ENCODE measurements at regions not wholly inside any gene's neighbourhood (a gene's known extent, or its start where the extent isn't known, plus 50 kb on each side); places are given as distances from the start of the nearest gene placed in this dataset.

DNA sequence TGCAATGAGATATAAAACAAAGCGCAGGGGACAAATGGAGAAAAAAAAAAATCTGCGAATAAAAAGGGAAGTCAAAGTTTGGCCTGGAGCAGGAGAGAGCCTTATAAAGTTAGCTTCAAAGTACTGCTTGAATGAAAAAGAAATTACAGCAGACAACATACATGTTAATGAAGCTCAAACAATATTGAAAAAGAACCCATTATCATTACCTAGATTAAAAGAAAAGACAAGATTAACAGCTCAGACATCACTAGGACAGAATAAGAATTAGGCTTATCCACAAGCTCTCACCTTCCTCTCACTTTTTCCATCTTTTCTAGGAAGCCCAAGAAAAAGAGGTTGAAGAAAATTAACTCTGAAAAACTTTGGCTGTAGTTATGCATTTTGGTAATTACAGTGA lies 503.5 kb downstream of the ETNK1 start:
- no peak overlapping the region for H3K27ac ChIP-seq (ENCODE audit: low read depth, low read length)
- no peaks in the 10 kb centered on the region for H3K9me2 ChIP-seq (replicated peaks; ENCODE audit: control insufficient read depth, low read length)
- no peaks in the 10 kb centered on the region for H3K4me1 ChIP-seq (ENCODE audit: control insufficient read depth, low read length)
- TF ChIP-seq, protein P1, sequence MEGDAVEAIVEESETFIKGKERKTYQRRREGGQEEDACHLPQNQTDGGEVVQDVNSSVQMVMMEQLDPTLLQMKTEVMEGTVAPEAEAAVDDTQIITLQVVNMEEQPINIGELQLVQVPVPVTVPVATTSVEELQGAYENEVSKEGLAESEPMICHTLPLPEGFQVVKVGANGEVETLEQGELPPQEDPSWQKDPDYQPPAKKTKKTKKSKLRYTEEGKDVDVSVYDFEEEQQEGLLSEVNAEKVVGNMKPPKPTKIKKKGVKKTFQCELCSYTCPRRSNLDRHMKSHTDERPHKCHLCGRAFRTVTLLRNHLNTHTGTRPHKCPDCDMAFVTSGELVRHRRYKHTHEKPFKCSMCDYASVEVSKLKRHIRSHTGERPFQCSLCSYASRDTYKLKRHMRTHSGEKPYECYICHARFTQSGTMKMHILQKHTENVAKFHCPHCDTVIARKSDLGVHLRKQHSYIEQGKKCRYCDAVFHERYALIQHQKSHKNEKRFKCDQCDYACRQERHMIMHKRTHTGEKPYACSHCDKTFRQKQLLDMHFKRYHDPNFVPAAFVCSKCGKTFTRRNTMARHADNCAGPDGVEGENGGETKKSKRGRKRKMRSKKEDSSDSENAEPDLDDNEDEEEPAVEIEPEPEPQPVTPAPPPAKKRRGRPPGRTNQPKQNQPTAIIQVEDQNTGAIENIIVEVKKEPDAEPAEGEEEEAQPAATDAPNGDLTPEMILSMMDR (IDR thresholded peaks at IDR 0.05; ENCODE audit: low read depth, low read length, poor library complexity, severe bottlenecking): no peak
- TF ChIP-seq EZH2phosphoT487 (IDR thresholded peaks at IDR 0.05; ENCODE audit: borderline replicate concordance, low read length): no peak
- H3K27me3 ChIP-seq (ENCODE audit: control insufficient read depth, low read length): no peaks in the 10 kb centered on the region
- no peaks in the 10 kb centered on the region for H3K79me2 ChIP-seq (ENCODE audit: control insufficient read depth, low read length)
- H4K20me1 ChIP-seq (ENCODE audit: control insufficient read depth, insufficient read depth, low read depth, low read length): no peaks in the 10 kb centered on the region
- no peaks in the 10 kb centered on the region for H3K9me3 ChIP-seq (ENCODE audit: control insufficient read depth, insufficient read depth, low read length)
- no peak overlapping the region for H3K4me3 ChIP-seq (ENCODE audit: low read length)
- no peaks in the 10 kb centered on the region for H3F3A ChIP-seq (ENCODE audit: control insufficient read depth, insufficient read depth)
- no peak overlapping the region for H3K4me2 ChIP-seq (ENCODE audit: low read length)
- no peaks in the 10 kb centered on the region for H3K36me3 ChIP-seq (ENCODE audit: control insufficient read depth, low read length)

DNA sequence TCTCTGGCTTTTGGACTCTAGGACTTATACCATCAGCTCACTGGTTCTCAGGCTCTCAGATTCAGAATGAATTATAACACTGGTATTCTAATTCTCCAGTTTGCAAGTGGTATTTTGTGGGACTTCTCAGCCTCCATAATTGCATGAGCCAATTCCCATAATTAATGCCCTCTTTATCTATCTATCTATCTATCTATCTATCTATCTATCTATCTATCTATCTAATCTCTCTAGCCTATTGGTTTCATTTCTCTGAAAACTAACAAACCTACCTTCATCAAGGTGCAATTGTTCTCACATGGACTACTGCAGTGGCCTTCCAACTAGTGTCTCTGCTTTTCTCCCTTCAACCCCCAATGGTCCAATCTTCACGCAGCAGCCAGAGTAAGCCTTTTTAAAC lies 507.4 kb downstream of the ETNK1 start:
- Histone ChIP-seq H3K27ac (ENCODE audit: low read depth, low read length) (no peak overlapping the region), H3K27me3 (ENCODE audit: control insufficient read depth, low read length) (no peaks in the 10 kb centered on the region)
- TF ChIP-seq, protein P1 (IDR thresholded peaks at IDR 0.05; ENCODE audit: low read depth, low read length, poor library complexity, severe bottlenecking): no peak
- TF ChIP-seq EZH2phosphoT487 (IDR thresholded peaks at IDR 0.05; ENCODE audit: borderline replicate concordance, low read length): no peak

DNA sequence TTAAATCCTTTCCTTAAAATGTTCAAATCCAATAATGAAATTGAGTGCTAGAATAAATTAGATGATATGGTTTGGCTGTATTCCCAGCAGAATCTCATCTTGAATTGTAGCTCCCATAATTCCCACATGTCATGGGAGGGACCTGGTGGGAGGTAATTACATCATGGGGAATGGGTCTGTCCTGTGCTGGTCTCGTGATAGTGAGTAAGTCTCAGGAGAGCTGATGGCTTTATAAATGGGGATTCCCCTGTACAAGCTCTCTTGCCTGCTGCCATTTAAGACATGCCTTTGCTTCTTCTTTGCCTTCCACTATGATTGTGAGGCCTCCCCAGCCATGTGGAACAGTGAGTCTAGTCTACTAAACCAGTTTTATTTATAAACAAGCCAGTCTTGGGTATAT lies 508.5 kb downstream of the ETNK1 start:
- H3K9me3 ChIP-seq (ENCODE audit: control insufficient read depth, insufficient read depth, low read length): no peaks in the 10 kb centered on the region

More for the DNA sequence above, 507.4 kb downstream of the ETNK1 start:
- no peaks in the 10 kb centered on the region for H4K20me1 ChIP-seq (ENCODE audit: control insufficient read depth, insufficient read depth, low read depth, low read length)
- no peaks in the 10 kb centered on the region for H3K4me1 ChIP-seq (ENCODE audit: control insufficient read depth, low read length)
- H3K9me3 ChIP-seq (ENCODE audit: control insufficient read depth, insufficient read depth, low read length): no peaks in the 10 kb centered on the region
- H3K79me2 ChIP-seq (ENCODE audit: control insufficient read depth, low read length): no peaks in the 10 kb centered on the region
- H3K4me3 ChIP-seq (ENCODE audit: low read length): no peak overlapping the region
- no peak overlapping the region for H3K4me2 ChIP-seq (ENCODE audit: low read length)
- no peaks in the 10 kb centered on the region for H3K9me2 ChIP-seq (replicated peaks; ENCODE audit: control insufficient read depth, low read length)
- H3F3A ChIP-seq (ENCODE audit: control insufficient read depth, insufficient read depth): no peaks in the 10 kb centered on the region
- no peaks in the 10 kb centered on the region for H3K36me3 ChIP-seq (ENCODE audit: control insufficient read depth, low read length)

More for the DNA sequence above, 508.5 kb downstream of the ETNK1 start:
- no peaks in the 10 kb centered on the region for H3K79me2 ChIP-seq (ENCODE audit: control insufficient read depth, low read length)
- no peaks in the 10 kb centered on the region for H4K20me1 ChIP-seq (ENCODE audit: control insufficient read depth, insufficient read depth, low read depth, low read length)
- no peak overlapping the region for H3K4me2 ChIP-seq (ENCODE audit: low read length)
- H3K9me2 ChIP-seq (replicated peaks; ENCODE audit: control insufficient read depth, low read length): no peaks in the 10 kb centered on the region
- no peaks in the 10 kb centered on the region for H3K36me3 ChIP-seq (ENCODE audit: control insufficient read depth, low read length)
- H3K4me1 ChIP-seq (ENCODE audit: control insufficient read depth, low read length): no peaks in the 10 kb centered on the region
- no peak overlapping the region for H3K27ac ChIP-seq (ENCODE audit: low read depth, low read length)
- H3K27me3 ChIP-seq (ENCODE audit: control insufficient read depth, low read length): no peaks in the 10 kb centered on the region
- H3F3A ChIP-seq (ENCODE audit: control insufficient read depth, insufficient read depth): no peaks in the 10 kb centered on the region
- no peak overlapping the region for H3K4me3 ChIP-seq (ENCODE audit: low read length)
- TF ChIP-seq, protein P1 (IDR thresholded peaks at IDR 0.05; ENCODE audit: low read depth, low read length, poor library complexity, severe bottlenecking): no peak
- no peak for TF ChIP-seq EZH2phosphoT487 (IDR thresholded peaks at IDR 0.05; ENCODE audit: borderline replicate concordance, low read length)
